ENCODE measurements at regions not wholly inside any gene's neighbourhood (a gene's known extent, or its start where the extent isn't known, plus 50 kb on each side); places are given as distances from the start of the nearest gene placed in this dataset.

DNA sequence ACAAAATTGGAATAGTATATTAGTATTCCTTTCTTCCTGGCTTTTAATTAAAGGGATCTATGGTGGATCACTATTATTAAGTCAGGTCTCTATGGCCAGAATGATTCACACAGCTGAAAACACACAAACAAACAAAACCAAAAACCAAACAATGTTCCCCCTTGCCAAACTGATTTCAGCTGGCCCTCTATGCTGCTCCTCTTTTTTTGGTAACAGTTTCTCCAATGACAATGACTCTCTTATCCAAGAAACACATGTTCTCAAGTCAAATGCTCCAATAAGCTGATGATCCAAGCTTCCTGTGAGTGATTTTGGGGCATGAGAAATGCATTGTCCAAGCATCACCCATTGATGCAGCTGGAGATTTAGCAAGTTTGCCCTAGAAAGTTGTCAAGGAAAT lies 193.4 kb upstream of the TUT7 start:
- no peak for DNase-seq
- no peak overlapping the region for H3K4me3 ChIP-seq
- H3K9me3 ChIP-seq, result no peaks in the 10 kb centered on the region
- no peak for ATAC-seq (ENCODE audit: low FRiP score in 2 of 2)
- H3K4me1 ChIP-seq, result no peaks in the 10 kb centered on the region
- H3K27me3 ChIP-seq, result no peaks in the 10 kb centered on the region
- no peaks in the 10 kb centered on the region for H3K36me3 ChIP-seq
- TF ChIP-seq EP300 (IDR thresholded peaks at IDR 0.05) (no peak), POLR2AphosphoS5 (IDR thresholded peaks at IDR 0.05) (no peak), POLR2A (IDR thresholded peaks at IDR 0.05) (no peak)
- TF ChIP-seq, protein P1, sequence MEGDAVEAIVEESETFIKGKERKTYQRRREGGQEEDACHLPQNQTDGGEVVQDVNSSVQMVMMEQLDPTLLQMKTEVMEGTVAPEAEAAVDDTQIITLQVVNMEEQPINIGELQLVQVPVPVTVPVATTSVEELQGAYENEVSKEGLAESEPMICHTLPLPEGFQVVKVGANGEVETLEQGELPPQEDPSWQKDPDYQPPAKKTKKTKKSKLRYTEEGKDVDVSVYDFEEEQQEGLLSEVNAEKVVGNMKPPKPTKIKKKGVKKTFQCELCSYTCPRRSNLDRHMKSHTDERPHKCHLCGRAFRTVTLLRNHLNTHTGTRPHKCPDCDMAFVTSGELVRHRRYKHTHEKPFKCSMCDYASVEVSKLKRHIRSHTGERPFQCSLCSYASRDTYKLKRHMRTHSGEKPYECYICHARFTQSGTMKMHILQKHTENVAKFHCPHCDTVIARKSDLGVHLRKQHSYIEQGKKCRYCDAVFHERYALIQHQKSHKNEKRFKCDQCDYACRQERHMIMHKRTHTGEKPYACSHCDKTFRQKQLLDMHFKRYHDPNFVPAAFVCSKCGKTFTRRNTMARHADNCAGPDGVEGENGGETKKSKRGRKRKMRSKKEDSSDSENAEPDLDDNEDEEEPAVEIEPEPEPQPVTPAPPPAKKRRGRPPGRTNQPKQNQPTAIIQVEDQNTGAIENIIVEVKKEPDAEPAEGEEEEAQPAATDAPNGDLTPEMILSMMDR (IDR thresholded peaks at IDR 0.05), result no peak
- no peak overlapping the region for H3K27ac ChIP-seq

DNA sequence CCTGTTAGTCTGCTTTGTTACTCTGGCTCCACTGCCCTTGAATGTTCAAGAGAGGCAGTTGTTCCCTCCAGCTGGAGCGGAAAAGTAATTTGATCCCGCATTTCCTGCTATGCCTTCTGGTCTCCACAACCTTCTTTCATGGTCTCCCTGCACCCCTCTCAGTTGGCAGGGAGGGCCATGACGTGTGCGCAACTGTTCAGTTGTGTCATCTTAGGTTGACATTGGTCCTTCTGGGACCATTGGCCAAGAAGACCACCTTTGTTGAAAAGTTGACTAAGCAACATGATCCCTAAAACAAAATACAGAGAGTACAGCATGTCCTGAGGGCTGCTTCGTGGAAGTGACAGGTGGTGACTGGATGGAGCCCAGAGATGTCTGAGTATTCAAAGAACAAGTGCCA lies 192.5 kb upstream of the TUT7 start:
- H3K27me3 ChIP-seq, result no peaks in the 10 kb centered on the region

DNA sequence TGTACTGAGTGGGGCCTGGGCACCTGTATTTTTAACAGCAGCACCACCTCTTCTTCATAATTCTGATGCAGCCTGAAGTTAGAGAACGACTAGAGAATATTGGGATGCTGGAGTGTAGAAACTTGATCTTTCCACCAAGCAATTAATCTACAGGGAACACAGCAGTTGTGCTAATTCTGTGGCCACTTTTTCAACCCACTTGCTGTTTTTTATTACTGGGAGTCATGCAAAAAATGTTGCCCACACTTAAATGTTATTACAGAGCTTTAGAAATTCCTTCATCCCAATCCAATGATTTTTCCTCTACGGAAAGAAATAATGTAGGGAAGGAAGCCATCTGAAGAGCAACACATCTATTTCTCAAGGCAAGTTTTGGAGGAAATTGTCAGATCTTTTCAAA lies 190.9 kb upstream of the TUT7 start:
- Histone ChIP-seq H3K9me3 (no peaks in the 10 kb centered on the region), H3K4me3 (no peak overlapping the region), H3K36me3 (no peaks in the 10 kb centered on the region), H3K4me1 (no peaks in the 10 kb centered on the region), H3K27me3 (no peaks in the 10 kb centered on the region), H3K27ac (no peak overlapping the region)
- TF ChIP-seq POLR2AphosphoS5 (IDR thresholded peaks at IDR 0.05), result no peak
- no peak for TF ChIP-seq POLR2A (IDR thresholded peaks at IDR 0.05)
- no peak for TF ChIP-seq EP300 (IDR thresholded peaks at IDR 0.05)
- TF ChIP-seq, protein P1 (IDR thresholded peaks at IDR 0.05), result no peak
- ATAC-seq (ENCODE audit: low FRiP score in 2 of 2) (no peak), DNase-seq (no peak)
- WGBS, 2 donors, result 55 to 72% methylated on average over 2 of the region's 2 CpGs

More for the DNA sequence above, 192.5 kb upstream of the TUT7 start:
- H3K27ac ChIP-seq, result no peak overlapping the region
- DNase-seq, result no peak
- no peak for ATAC-seq (ENCODE audit: low FRiP score in 2 of 2)
- no peaks in the 10 kb centered on the region for H3K9me3 ChIP-seq
- H3K4me3 ChIP-seq, result no peak overlapping the region
- H3K4me1 ChIP-seq, result no peaks in the 10 kb centered on the region
- TF ChIP-seq POLR2A (IDR thresholded peaks at IDR 0.05) (no peak), EP300 (IDR thresholded peaks at IDR 0.05) (no peak), POLR2AphosphoS5 (IDR thresholded peaks at IDR 0.05) (no peak)
- TF ChIP-seq, protein P1 (IDR thresholded peaks at IDR 0.05), result no peak
- H3K36me3 ChIP-seq, result no peaks in the 10 kb centered on the region
- WGBS, 2 donors, result 86 to 89% methylated on average over 5 of the region's 5 CpGs

DNA sequence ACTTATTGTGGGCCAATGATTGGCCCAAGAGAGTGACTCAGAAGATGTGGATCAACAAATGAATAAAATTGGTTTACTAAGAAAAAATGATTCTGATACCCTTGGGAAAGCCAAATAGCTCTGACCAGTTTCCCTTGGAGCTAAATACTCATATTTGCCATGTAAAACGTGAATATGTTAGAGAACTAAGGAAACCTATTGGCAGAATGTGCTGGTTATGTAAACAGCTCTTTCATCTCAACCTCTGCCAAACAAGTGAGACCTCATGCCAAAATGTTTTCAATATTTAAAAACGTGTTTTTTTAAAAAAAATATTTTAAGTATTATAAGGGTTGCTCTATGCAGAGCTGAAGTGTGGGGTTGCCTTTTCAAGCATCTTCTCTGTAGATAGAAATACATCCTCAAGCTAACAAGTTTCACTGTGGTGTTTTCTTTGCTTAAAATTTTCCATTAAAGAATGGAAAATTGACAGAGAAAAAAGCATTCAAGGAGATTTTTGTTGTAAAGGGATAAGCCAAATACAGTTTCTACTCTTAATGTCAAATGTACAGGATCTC lies 186.9 kb upstream of the TUT7 start:
- DNase-seq (no peak), ATAC-seq (ENCODE audit: low FRiP score in 2 of 2) (no peak)
- Histone ChIP-seq H3K4me1 (no peaks in the 10 kb centered on the region), H3K27me3 (no peaks in the 10 kb centered on the region), H3K36me3 (no peaks in the 10 kb centered on the region), H3K9me3 (peaks cover 0 to 4% (median 0%) of the 10 kb centered on the region in 4 donors), H3K27ac (no peak overlapping the region), H3K4me3 (no peak overlapping the region)
- TF ChIP-seq POLR2A (IDR thresholded peaks at IDR 0.05), result no peak
- WGBS, 2 donors, result 33 to 47% methylated on average over 2 of the region's 2 CpGs

DNA sequence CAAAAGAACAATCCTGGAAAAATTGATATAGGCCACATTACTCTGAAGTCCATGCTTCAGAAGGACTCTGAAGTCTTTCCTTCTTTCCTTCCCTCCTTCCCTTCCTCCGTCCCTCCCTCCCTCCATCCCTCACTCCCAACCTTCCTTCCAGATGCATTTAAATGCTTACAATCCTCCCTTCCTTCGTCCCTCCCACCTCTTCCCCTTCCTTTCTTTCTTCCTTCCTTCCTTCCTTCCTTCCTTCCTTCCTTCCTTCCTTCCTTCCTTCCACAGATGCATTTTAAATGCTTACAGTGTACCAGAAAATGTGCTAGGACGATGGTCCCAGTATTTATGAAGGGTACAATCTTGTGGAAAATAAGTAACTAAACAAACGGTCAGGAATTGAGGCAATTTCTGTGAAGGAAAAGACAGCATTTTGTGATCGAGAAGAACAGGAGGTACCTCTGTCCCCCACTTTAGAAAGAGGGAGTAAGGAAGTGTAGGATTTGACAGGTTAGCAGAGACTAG lies 181.3 kb upstream of the TUT7 start:
- ATAC-seq (ENCODE audit: low FRiP score in 2 of 2) (no peak), DNase-seq (no peak)
- H3K27me3 ChIP-seq, result no peaks in the 10 kb centered on the region
- peaks cover 0 to 4% (median 0%) of the 10 kb centered on the region in 4 donors for H3K9me3 ChIP-seq
- no peaks in the 10 kb centered on the region for H3K36me3 ChIP-seq
- no peak overlapping the region for H3K4me3 ChIP-seq
- no peak overlapping the region for H3K27ac ChIP-seq
- H3K4me1 ChIP-seq, result no peaks in the 10 kb centered on the region
- TF ChIP-seq EP300 (IDR thresholded peaks at IDR 0.05), result no peak
- TF ChIP-seq POLR2AphosphoS5 (IDR thresholded peaks at IDR 0.05), result no peak
- TF ChIP-seq POLR2A (IDR thresholded peaks at IDR 0.05), result no peak
- TF ChIP-seq, protein P1 (IDR thresholded peaks at IDR 0.05), result no peak
- WGBS, 2 donors, result 80 to 81% methylated on average over 5 of the region's 5 CpGs
